Fibroblast of lung (primary cell): ENCODE measurements at regions not wholly inside any gene's neighbourhood (a gene's known extent, or its start where the extent isn't known, plus 50 kb on each side); places are given as distances from the start of the nearest gene placed in this dataset.
"Not testable (repeated sequence)": the region's sequence is repeated elsewhere in the genome, so short reads cannot be mapped to it uniquely, and the experiment has no call there.

Experiments
- DNase-seq, 2 donors: peaks; one replicate each; pipeline versions ENCODE4 v3.0.0 to v3.0.0-alpha.2; 2010; ENCODE audit warnings: low read depth in 2 of 2
- H2AFZ ChIP-seq: 2 replicates; pipeline ENCODE4 v1.5.1; 2012; ENCODE audit warnings: low read length, control low read depth, inconsistent platforms
- H3K27ac ChIP-seq: 2 replicates; pipeline ENCODE4 v1.5.1; 2011; ENCODE audit warnings: low read length, control low read depth; ENCODE audit not compliant: insufficient read depth
- H3K27me3 ChIP-seq: 2 replicates; pipeline ENCODE4 v1.5.1; 2011; ENCODE audit warnings: mild to moderate bottlenecking, low read length; ENCODE audit not compliant: control insufficient read depth, insufficient read depth
- H3K36me3 ChIP-seq: 2 replicates; pipeline ENCODE4 v1.5.1; 2011; ENCODE audit warnings: low read length; ENCODE audit not compliant: control insufficient read depth, insufficient read depth
- H3K4me1 ChIP-seq: 2 replicates; pipeline ENCODE4 v1.5.1; 2011; ENCODE audit warnings: low read length; ENCODE audit not compliant: control insufficient read depth, insufficient read depth; ENCODE audit errors: extremely low read depth
- H3K4me2 ChIP-seq: 2 replicates; pipeline ENCODE4 v1.5.1; 2011; ENCODE audit warnings: low read length, control low read depth; ENCODE audit not compliant: insufficient read depth; ENCODE audit errors: extremely low read depth
- H3K4me3 ChIP-seq, 4 experiments: fragments of 200-600 bp in 1 of 4; sonication (generic) in 1 of 4; replicated peaks in 1 of 4; 2 replicates each; pipeline ENCODE4 v1.5.1; 2011 to 2016; ENCODE audit warnings: low read length in 4 of 4, low read depth in 3 of 4, mild to moderate bottlenecking in 3 of 4, control low read depth in 2 of 4, inconsistent platforms in 1 of 4, mixed read lengths in 1 of 4; ENCODE audit not compliant: insufficient read depth in 1 of 4; ENCODE audit errors: control extremely low read depth in 1 of 4
- H3K79me2 ChIP-seq: 2 replicates; pipeline ENCODE4 v1.5.1; 2012; ENCODE audit warnings: mild to moderate bottlenecking, low read length, inconsistent platforms; ENCODE audit not compliant: control insufficient read depth, insufficient read depth
- H3K9ac ChIP-seq: 2 replicates; pipeline ENCODE4 v1.5.1; 2011; ENCODE audit warnings: mild to moderate bottlenecking, low read length, control low read depth; ENCODE audit not compliant: insufficient read depth
- H3K9me3 ChIP-seq: 2 replicates; pipeline ENCODE4 v1.5.1; 2012; ENCODE audit warnings: low read depth, low read length; ENCODE audit not compliant: control insufficient read depth, insufficient read depth
- H4K20me1 ChIP-seq: 2 replicates; pipeline ENCODE4 v1.5.1; 2011; ENCODE audit warnings: low read length; ENCODE audit not compliant: control insufficient read depth, insufficient read depth; ENCODE audit errors: extremely low read depth
- CTCF ChIP-seq, 2 donors: IDR thresholded peaks in 1 of 2; conservative IDR thresholded peaks in 1 of 2; 1 replicate in 1 of 2; 2 replicates in 1 of 2; pipeline ENCODE4 v1.5.1; 2011 to 2012; ENCODE audit warnings: low read length in 2 of 2, control low read depth in 1 of 2, inconsistent platforms in 1 of 2, low read depth in 1 of 2, mild to moderate bottlenecking in 1 of 2
- EZH2 ChIP-seq: IDR thresholded peaks from 2 replicates; pipeline ENCODE4 v1.5.1; 2012; ENCODE audit warnings: low read length, control low read depth, mild to moderate bottlenecking; ENCODE audit errors: missing control alignments

GRCh38 chr6:112682071-112682470 is 334.9 kb downstream of the RFPL4B start:
- H3K27ac ChIP-seq = no peak overlapping the region
- H3K9ac ChIP-seq = no peak overlapping the region
- no peak overlapping the region for H2AFZ ChIP-seq
- H3K9me3 ChIP-seq = no peaks in the 10 kb centered on the region
- H3K27me3 ChIP-seq = no peaks in the 10 kb centered on the region
- peaks cover 5% of the 10 kb centered on the region for H3K4me1 ChIP-seq
- H3K4me2 ChIP-seq = no peak overlapping the region
- H4K20me1 ChIP-seq = no peaks in the 10 kb centered on the region
- no peaks in the 10 kb centered on the region for H3K79me2 ChIP-seq
- no peaks in the 10 kb centered on the region for H3K36me3 ChIP-seq
- TF ChIP-seq EZH2 (no peak), CTCF (conservative IDR thresholded peaks at IDR 0.05 in 1 of 2, IDR thresholded peaks at IDR 0.05 in 1 of 2; ENCODE audit: low read depth in 1 of 2, low read length in 2 of 2) (no peak)
- peak in 1 of 2 donors; percentile 51 for DNase-seq
- no peak overlapping the region for H3K4me3 ChIP-seq

GRCh38 chr6:112683106-112683505 is 336.0 kb downstream of the RFPL4B start:
- H3K79me2 ChIP-seq = no peaks in the 10 kb centered on the region
- H2AFZ ChIP-seq = no peak overlapping the region
- H3K4me2 ChIP-seq = no peak overlapping the region
- no peaks in the 10 kb centered on the region for H4K20me1 ChIP-seq
- no peak for DNase-seq
- TF ChIP-seq EZH2 (no peak), CTCF (conservative IDR thresholded peaks at IDR 0.05 in 1 of 2, IDR thresholded peaks at IDR 0.05 in 1 of 2; ENCODE audit: low read depth in 1 of 2, low read length in 2 of 2) (no peak)
- no peaks in the 10 kb centered on the region for H3K36me3 ChIP-seq
- H3K9ac ChIP-seq = no peak overlapping the region
- H3K4me1 ChIP-seq = peaks cover 5% of the 10 kb centered on the region
- no peaks in the 10 kb centered on the region for H3K27me3 ChIP-seq
- no peak overlapping the region for H3K4me3 ChIP-seq
- H3K27ac ChIP-seq = no peak overlapping the region
- H3K9me3 ChIP-seq = no peaks in the 10 kb centered on the region

GRCh38 chr6:112683926-112684325 is 336.8 kb downstream of the RFPL4B start:
- TF ChIP-seq EZH2 = no peak
- no peak for TF ChIP-seq CTCF (conservative IDR thresholded peaks at IDR 0.05 in 1 of 2, IDR thresholded peaks at IDR 0.05 in 1 of 2; ENCODE audit: low read depth in 1 of 2, low read length in 2 of 2)
- H3K36me3 ChIP-seq = no peaks in the 10 kb centered on the region
- no peak overlapping the region for H2AFZ ChIP-seq
- H3K4me1 ChIP-seq = peaks cover 5% of the 10 kb centered on the region
- no peak overlapping the region for H3K4me2 ChIP-seq
- H3K9ac ChIP-seq = no peak overlapping the region
- H3K4me3 ChIP-seq = no peak overlapping the region
- no peaks in the 10 kb centered on the region for H4K20me1 ChIP-seq
- no peaks in the 10 kb centered on the region for H3K9me3 ChIP-seq
- no peaks in the 10 kb centered on the region for H3K79me2 ChIP-seq
- peak; percentile 97 to 98 for DNase-seq
- no peak overlapping the region for H3K27ac ChIP-seq
- H3K27me3 ChIP-seq = no peaks in the 10 kb centered on the region

GRCh38 chr6:112685521-112686220 is 338.5 kb downstream of the RFPL4B start:
- H3K27ac ChIP-seq = not testable (repeated sequence)

More at GRCh38 chr6:112685521-112686220, 338.5 kb downstream of the RFPL4B start:
- H3K36me3 ChIP-seq, DNase-seq, H3K27me3 ChIP-seq, H3K4me2 ChIP-seq, H3K9me3 ChIP-seq, H3K79me2 ChIP-seq, H3K4me1 ChIP-seq, H3K4me3 ChIP-seq, H2AFZ ChIP-seq, H3K9ac ChIP-seq, H4K20me1 ChIP-seq: not testable (repeated sequence)
